ENCODE measurements at regions not wholly inside any gene's neighbourhood (a gene's known extent, or its start where the extent isn't known, plus 50 kb on each side); places are given as distances from the start of the nearest gene placed in this dataset.

DNA sequence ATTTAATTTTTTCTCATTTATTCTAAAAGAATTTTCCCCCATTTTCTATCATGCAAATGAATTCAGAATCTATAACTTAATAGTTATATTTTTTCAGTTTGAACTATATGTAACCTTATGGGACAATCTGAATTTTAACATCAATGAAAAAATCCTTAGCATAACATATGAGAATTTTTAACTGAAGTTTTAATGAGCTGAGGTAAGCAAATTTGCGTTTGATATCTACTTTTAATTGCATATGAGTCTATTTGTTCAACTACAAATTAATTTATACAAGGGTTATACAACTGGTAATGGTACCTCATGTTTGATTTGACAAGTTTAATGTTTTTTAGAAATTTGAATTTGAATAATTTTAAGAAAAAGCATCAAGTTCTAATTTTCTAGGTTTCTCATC, 384.4 kb upstream of the PCDH9 start:
- Histone ChIP-seq H3K36me3 (no peaks in the 10 kb centered on the region), H3K4me1 (peaks cover 5% of the 10 kb centered on the region; the same call in 1 of the 2 replicates), H3K9me3 (no peaks in the 10 kb centered on the region), H3K4me3 (ENCODE audit: low read depth, low read length) (no peak overlapping the region), H3K27me3 (no peaks in the 10 kb centered on the region)
- no peak for DNase-seq
- TF ChIP-seq, protein P1, sequence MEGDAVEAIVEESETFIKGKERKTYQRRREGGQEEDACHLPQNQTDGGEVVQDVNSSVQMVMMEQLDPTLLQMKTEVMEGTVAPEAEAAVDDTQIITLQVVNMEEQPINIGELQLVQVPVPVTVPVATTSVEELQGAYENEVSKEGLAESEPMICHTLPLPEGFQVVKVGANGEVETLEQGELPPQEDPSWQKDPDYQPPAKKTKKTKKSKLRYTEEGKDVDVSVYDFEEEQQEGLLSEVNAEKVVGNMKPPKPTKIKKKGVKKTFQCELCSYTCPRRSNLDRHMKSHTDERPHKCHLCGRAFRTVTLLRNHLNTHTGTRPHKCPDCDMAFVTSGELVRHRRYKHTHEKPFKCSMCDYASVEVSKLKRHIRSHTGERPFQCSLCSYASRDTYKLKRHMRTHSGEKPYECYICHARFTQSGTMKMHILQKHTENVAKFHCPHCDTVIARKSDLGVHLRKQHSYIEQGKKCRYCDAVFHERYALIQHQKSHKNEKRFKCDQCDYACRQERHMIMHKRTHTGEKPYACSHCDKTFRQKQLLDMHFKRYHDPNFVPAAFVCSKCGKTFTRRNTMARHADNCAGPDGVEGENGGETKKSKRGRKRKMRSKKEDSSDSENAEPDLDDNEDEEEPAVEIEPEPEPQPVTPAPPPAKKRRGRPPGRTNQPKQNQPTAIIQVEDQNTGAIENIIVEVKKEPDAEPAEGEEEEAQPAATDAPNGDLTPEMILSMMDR (IDR thresholded peaks at IDR 0.05; ENCODE audit: low read depth, low read length), result no peak

DNA sequence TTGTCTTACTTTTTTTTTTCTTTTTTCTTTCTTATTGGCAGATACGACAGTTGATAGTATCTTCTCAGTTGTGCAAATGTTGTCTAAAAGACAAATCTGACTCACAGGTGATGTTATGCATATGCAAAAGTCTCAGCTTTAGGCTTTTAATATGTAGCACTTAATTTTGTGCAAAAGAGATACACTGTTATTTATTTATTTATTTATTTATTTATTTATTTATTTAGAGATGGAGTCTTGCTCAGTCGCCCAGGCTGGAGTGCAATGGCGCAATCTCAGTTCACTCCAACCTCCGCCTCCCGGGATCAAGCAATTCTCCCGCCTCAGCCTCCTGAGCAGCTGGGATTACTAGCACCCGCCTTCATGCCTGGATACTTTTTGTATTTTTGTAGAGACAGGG, 383.9 kb upstream of the PCDH9 start:
- Histone ChIP-seq H3K9me3 (no peaks in the 10 kb centered on the region), H3K4me1 (peaks cover 2% of the 10 kb centered on the region; the same call in 1 of the 2 replicates), H3K4me3 (ENCODE audit: low read depth, low read length) (no peak overlapping the region), H3K27me3 (no peaks in the 10 kb centered on the region), H3K36me3 (no peaks in the 10 kb centered on the region)
- TF ChIP-seq, protein P1 (IDR thresholded peaks at IDR 0.05; ENCODE audit: low read depth, low read length), result no peak
- no peak for DNase-seq

DNA sequence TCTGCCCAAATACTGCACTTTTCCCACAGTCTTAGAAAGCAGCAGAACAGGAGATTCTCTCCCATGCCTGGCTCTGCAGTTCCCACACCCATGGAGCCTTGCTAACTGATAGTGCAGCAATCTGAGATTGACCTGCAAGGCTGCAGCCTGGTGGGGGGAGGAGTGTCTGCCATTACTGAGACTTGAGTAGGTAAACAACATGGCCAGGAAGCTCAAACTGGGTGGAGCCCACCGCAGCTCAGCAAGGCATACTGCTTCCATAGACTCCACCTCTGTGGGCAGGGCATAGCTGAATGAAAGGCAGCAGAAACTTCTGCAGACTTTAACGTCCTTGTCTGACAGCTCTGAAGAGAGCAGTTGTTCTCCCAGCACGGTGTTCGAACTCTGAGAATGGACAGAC, 358.5 kb upstream of the PCDH9 start:
- Histone ChIP-seq H3K27me3 (no peaks in the 10 kb centered on the region), H3K9me3 (no peaks in the 10 kb centered on the region), H3K4me1 (no peaks in the 10 kb centered on the region), H3K4me3 (ENCODE audit: low read depth, low read length) (no peak overlapping the region), H3K36me3 (no peaks in the 10 kb centered on the region)
- no peak for DNase-seq
- TF ChIP-seq, protein P1 (IDR thresholded peaks at IDR 0.05; ENCODE audit: low read depth, low read length), result no peak

DNA sequence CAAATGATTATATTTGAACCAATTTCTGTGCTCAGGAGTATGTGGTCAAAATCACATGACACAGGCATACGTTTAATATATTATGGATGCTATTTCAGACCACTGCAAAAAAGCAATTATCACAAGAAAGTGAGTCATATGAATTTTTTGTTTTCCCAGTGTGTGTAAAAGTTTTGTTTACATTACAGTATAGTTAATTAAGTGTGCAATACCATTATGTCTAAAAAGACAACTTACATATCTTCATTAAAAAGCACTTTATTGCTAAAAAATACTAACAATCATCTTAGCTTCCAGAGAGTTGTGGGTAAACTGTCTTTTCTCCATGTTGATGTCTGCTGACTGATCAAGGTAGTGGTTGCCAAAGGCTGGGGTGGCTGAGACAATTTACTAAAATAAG, 347.2 kb upstream of the PCDH9 start:
- H3K9me3 ChIP-seq, result no peaks in the 10 kb centered on the region
- no peaks in the 10 kb centered on the region for H3K27me3 ChIP-seq
- no peaks in the 10 kb centered on the region for H3K4me1 ChIP-seq
- no peak for DNase-seq
- TF ChIP-seq, protein P1 (IDR thresholded peaks at IDR 0.05; ENCODE audit: low read depth, low read length), result no peak
- no peak overlapping the region for H3K4me3 ChIP-seq (ENCODE audit: low read depth, low read length)
- H3K36me3 ChIP-seq, result no peaks in the 10 kb centered on the region

DNA sequence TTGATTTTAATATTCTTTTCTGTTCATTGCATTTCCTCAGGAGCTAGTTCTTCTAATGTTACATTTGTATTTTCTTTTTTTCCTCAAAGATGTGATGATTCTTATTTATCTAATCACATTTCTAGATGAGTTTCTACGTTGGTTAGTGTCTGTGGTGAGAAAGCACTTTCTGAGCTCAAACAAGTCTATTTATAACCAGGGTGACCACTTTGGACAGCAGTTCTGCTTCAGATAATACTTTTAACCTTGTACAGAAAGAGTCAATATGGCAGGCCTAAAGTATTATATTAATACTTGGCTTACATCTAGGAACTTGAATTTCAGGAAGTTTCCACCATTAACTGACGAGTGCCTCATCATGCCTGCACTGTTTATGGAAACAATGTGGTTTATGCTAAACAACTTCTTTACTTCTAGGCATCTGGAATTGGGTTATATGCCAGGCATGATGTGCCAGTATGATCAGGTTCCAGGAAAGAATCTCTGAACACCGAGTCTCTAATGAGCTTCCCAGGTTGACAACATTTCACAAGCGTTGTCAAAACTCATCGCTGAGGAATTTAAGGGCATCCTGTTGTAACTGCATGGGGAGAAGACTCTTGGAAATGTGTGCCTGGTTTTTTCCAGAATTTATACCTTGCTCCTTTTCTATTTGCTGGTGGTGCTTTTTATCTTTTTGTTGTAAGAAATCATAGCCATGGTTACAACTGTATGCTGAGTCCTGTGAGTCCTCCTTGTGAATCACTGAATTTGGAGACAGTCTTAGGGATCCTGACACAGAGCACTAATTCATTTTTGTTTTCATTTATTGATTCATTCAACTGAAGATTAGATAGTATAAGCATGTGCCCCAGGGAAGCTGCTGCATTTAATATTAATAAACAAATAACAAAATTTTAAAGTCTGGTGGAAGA, 344.4 kb upstream of the PCDH9 start:
- Histone ChIP-seq H3K4me1 (no peaks in the 10 kb centered on the region), H3K27me3 (no peaks in the 10 kb centered on the region), H3K9me3 (no peaks in the 10 kb centered on the region), H3K4me3 (ENCODE audit: low read depth, low read length) (no peak overlapping the region), H3K36me3 (no peaks in the 10 kb centered on the region)
- DNase-seq, result no peak
- TF ChIP-seq, protein P1 (IDR thresholded peaks at IDR 0.05; ENCODE audit: low read depth, low read length), result no peak

DNA sequence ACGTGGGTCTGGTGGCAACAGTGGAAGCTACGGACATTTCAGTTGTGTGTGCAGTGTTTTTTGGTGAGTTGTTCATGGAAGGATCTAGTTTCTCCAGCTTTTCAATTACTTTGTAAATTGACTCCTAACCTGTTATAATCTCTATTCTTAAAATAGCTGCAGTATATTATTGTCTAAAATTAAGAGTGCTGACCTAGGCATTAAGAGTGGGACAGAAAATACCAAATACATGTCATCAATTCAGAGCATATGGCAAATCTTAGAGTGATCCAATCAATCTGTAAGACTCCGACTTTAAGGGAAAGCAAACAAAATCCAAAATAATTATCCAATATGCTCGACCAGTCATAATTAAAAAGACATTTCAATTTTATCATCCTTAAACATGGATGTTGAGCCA, 338.1 kb upstream of the PCDH9 start:
- Histone ChIP-seq H3K9me3 (no peaks in the 10 kb centered on the region), H3K36me3 (no peaks in the 10 kb centered on the region), H3K4me3 (ENCODE audit: low read depth, low read length) (no peak overlapping the region), H3K27me3 (no peaks in the 10 kb centered on the region), H3K4me1 (no peaks in the 10 kb centered on the region)
- DNase-seq, result no peak
- TF ChIP-seq, protein P1 (IDR thresholded peaks at IDR 0.05; ENCODE audit: low read depth, low read length), result no peak
